KOPT-K1 (cell line): ENCODE measurements at regions not wholly inside any gene's neighbourhood (a gene's known extent, or its start where the extent isn't known, plus 50 kb on each side); places are given as distances from the start of the nearest gene placed in this dataset.

Source experiments
- H3K27ac ChIP-seq: fragments of 200-600 bp; sonication (generic); 2 replicates; pipeline ENCODE4 v1.5.1; 2016; ENCODE audit warnings: antibody characterized with exemption, mild to moderate bottlenecking, low read depth, low read length; ENCODE audit not compliant: poor library complexity, severe bottlenecking
- H3K36me3 ChIP-seq: fragments of 200-600 bp; sonication (generic); 2 replicates; pipeline ENCODE4 v1.5.1; 2017; ENCODE audit warnings: antibody characterized with exemption, mild to moderate bottlenecking, low read length, moderate library complexity; ENCODE audit not compliant: insufficient read depth
- H3K9me3 ChIP-seq: fragments of 200-600 bp; sonication (generic); 2 replicates; pipeline ENCODE4 v1.5.1; 2017; ENCODE audit warnings: antibody characterized with exemption, low read length, mild to moderate bottlenecking; ENCODE audit not compliant: insufficient read depth, poor library complexity, severe bottlenecking

GRCh38 chr2:8178911-8179310 lies 502.9 kb upstream of the ID2 start:
- H3K36me3 ChIP-seq: no peaks in the 10 kb centered on the region
- H3K27ac ChIP-seq: no peak overlapping the region
- peaks cover 5% of the 10 kb centered on the region for H3K9me3 ChIP-seq

GRCh38 chr2:8189316-8189715 lies 492.5 kb upstream of the ID2 start:
- H3K36me3 ChIP-seq: no peaks in the 10 kb centered on the region
- no peak overlapping the region for H3K27ac ChIP-seq
- H3K9me3 ChIP-seq: no peaks in the 10 kb centered on the region

GRCh38 chr2:8190279-8190678 lies 491.6 kb upstream of the ID2 start:
- Histone ChIP-seq H3K27ac (no peak overlapping the region), H3K9me3 (no peaks in the 10 kb centered on the region), H3K36me3 (no peaks in the 10 kb centered on the region)

GRCh38 chr2:8191427-8191826 lies 490.4 kb upstream of the ID2 start:
- no peaks in the 10 kb centered on the region for H3K36me3 ChIP-seq
- H3K27ac ChIP-seq: no peak overlapping the region
- no peaks in the 10 kb centered on the region for H3K9me3 ChIP-seq

GRCh38 chr2:8193146-8193545 lies 488.7 kb upstream of the ID2 start:
- Histone ChIP-seq H3K27ac (no peak overlapping the region), H3K9me3 (no peaks in the 10 kb centered on the region), H3K36me3 (no peaks in the 10 kb centered on the region)

- Histone ChIP-seq H3K36me3 (no peaks in the 10 kb centered on the region), H3K27ac (no peak overlapping the region), H3K9me3 (no peaks in the 10 kb centered on the region)
Measured at GRCh38 chr2:8193686-8194615, 487.9 kb upstream of the ID2 start.

GRCh38 chr2:8195784-8196183 lies 486.1 kb upstream of the ID2 start:
- Histone ChIP-seq H3K36me3 (no peaks in the 10 kb centered on the region), H3K27ac (no peak overlapping the region)

GRCh38 chr2:8196316-8196715 lies 485.5 kb upstream of the ID2 start:
- Histone ChIP-seq H3K27ac (no peak overlapping the region), H3K36me3 (no peaks in the 10 kb centered on the region), H3K9me3 (no peaks in the 10 kb centered on the region)

More at GRCh38 chr2:8195784-8196183, 486.1 kb upstream of the ID2 start:
- H3K9me3 ChIP-seq: no peaks in the 10 kb centered on the region

GRCh38 chr2:8197101-8197500 lies 484.8 kb upstream of the ID2 start:
- Histone ChIP-seq H3K9me3 (no peaks in the 10 kb centered on the region), H3K27ac (no peak overlapping the region)

GRCh38 chr2:8197825-8198224 lies 484.0 kb upstream of the ID2 start:
- Histone ChIP-seq H3K9me3 (no peaks in the 10 kb centered on the region), H3K27ac (no peak overlapping the region), H3K36me3 (no peaks in the 10 kb centered on the region)

More at GRCh38 chr2:8197101-8197500, 484.8 kb upstream of the ID2 start:
- no peaks in the 10 kb centered on the region for H3K36me3 ChIP-seq

GRCh38 chr2:8198766-8199382 lies 483.0 kb upstream of the ID2 start:
- no peaks in the 10 kb centered on the region for H3K36me3 ChIP-seq
- H3K27ac ChIP-seq: no peak overlapping the region
- no peaks in the 10 kb centered on the region for H3K9me3 ChIP-seq

- no peaks in the 10 kb centered on the region for H3K9me3 ChIP-seq
- H3K27ac ChIP-seq: no peak overlapping the region
- no peaks in the 10 kb centered on the region for H3K36me3 ChIP-seq
Measured at GRCh38 chr2:8202132-8202531, 479.7 kb upstream of the ID2 start.

- peaks cover 11% of the 10 kb centered on the region for H3K9me3 ChIP-seq
- H3K27ac ChIP-seq: no peak overlapping the region
- no peaks in the 10 kb centered on the region for H3K36me3 ChIP-seq
Measured at GRCh38 chr2:8203364-8203763, 478.5 kb upstream of the ID2 start.

- H3K9me3 ChIP-seq: peaks cover 13% of the 10 kb centered on the region
- no peak overlapping the region for H3K27ac ChIP-seq
- no peaks in the 10 kb centered on the region for H3K36me3 ChIP-seq
Measured at GRCh38 chr2:8204711-8205110, 477.1 kb upstream of the ID2 start.

GRCh38 chr2:8209494-8209893 lies 472.4 kb upstream of the ID2 start:
- peaks cover 13% of the 10 kb centered on the region for H3K9me3 ChIP-seq
- no peak overlapping the region for H3K27ac ChIP-seq

GRCh38 chr2:8211384-8211783 lies 470.5 kb upstream of the ID2 start:
- Histone ChIP-seq H3K36me3 (no peaks in the 10 kb centered on the region), H3K9me3 (peaks cover 13% of the 10 kb centered on the region), H3K27ac (no peak overlapping the region)

More at GRCh38 chr2:8209494-8209893, 472.4 kb upstream of the ID2 start:
- H3K36me3 ChIP-seq: no peaks in the 10 kb centered on the region
